ENCODE measurements at regions not wholly inside any gene's neighbourhood (a gene's known extent, or its start where the extent isn't known, plus 50 kb on each side); places are given as distances from the start of the nearest gene placed in this dataset.

- no TSS peak for BruUV-seq (replicated peaks)
- DNase-seq (ENCODE audit: low read depth, low spot score) (no peak), ATAC-seq (no peak)
- in situ Hi-C loops (cut with HindIII; ENCODE audit: low pct_unique_long_range_greater_than_20kb, low sequenced_read_pairs): no loop called here
- H3K27me3 ChIP-seq (ENCODE audit: control insufficient read depth, insufficient read depth, low read length): no peaks in the 10 kb centered on the region
- TF ChIP-seq SIN3A (IDR thresholded peaks at IDR 0.05; ENCODE audit: borderline replicate concordance, insufficient read depth, low read depth, low read length) (no peak), POLR2AphosphoS5 (IDR thresholded peaks at IDR 0.05; ENCODE audit: low read depth, low read length) (no peak), REST (IDR thresholded peaks at IDR 0.05; ENCODE audit: insufficient read depth in 1 of 2, low read depth in 2 of 2, low read length in 1 of 2) (no peak), TCF7L2 (IDR thresholded peaks at IDR 0.05; ENCODE audit: low read depth, low read length) (no peak)
- TF ChIP-seq, protein P1, sequence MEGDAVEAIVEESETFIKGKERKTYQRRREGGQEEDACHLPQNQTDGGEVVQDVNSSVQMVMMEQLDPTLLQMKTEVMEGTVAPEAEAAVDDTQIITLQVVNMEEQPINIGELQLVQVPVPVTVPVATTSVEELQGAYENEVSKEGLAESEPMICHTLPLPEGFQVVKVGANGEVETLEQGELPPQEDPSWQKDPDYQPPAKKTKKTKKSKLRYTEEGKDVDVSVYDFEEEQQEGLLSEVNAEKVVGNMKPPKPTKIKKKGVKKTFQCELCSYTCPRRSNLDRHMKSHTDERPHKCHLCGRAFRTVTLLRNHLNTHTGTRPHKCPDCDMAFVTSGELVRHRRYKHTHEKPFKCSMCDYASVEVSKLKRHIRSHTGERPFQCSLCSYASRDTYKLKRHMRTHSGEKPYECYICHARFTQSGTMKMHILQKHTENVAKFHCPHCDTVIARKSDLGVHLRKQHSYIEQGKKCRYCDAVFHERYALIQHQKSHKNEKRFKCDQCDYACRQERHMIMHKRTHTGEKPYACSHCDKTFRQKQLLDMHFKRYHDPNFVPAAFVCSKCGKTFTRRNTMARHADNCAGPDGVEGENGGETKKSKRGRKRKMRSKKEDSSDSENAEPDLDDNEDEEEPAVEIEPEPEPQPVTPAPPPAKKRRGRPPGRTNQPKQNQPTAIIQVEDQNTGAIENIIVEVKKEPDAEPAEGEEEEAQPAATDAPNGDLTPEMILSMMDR (IDR thresholded peaks at IDR 0.05): no peak
- H3K4me3 ChIP-seq (ENCODE audit: low read depth in 2 of 2, low read length in 2 of 2): no peak overlapping the region
- no peaks in the 10 kb centered on the region for H3K9me3 ChIP-seq (ENCODE audit: control insufficient read depth, insufficient read depth, low read depth, low read length)
- no peak overlapping the region for H3K27ac ChIP-seq (ENCODE audit: low read length)
- H3K4me1 ChIP-seq (ENCODE audit: control insufficient read depth, insufficient read depth, low read length): no peaks in the 10 kb centered on the region
- POLR2A ChIA-PET: no interaction called here
- intact Hi-C loops (cut with micrococcal nuclease; ENCODE audit: unreplicated experiment): no loop called here
- CTCF ChIA-PET: no interaction called here
- H3K36me3 ChIP-seq (ENCODE audit: control insufficient read depth, insufficient read depth, low read length): no peaks in the 10 kb centered on the region
Measured at GRCh38 chr6:131356161-131356560, 216.9 kb upstream of the ARG1 start.

GRCh38 chr6:131357501-131357900 is 215.5 kb upstream of the ARG1 start:
- H3K4me1 ChIP-seq (ENCODE audit: control insufficient read depth, insufficient read depth, low read length): no peaks in the 10 kb centered on the region
- BruUV-seq (replicated peaks): no TSS peak
- POLR2A ChIA-PET: interaction anchor here (0.7 kb wide), 1 partner anchor 758 kb away, joined by 11 read pairs; no protein-coding TSS in a partner anchor
- no peak overlapping the region for H3K27ac ChIP-seq (ENCODE audit: low read length)
- H3K27me3 ChIP-seq (ENCODE audit: control insufficient read depth, insufficient read depth, low read length): no peaks in the 10 kb centered on the region
- no peak for ATAC-seq
- no peak for TF ChIP-seq REST (IDR thresholded peaks at IDR 0.05; ENCODE audit: insufficient read depth in 1 of 2, low read depth in 2 of 2, low read length in 1 of 2)
- CTCF ChIA-PET: no interaction called here
- intact Hi-C loops (cut with micrococcal nuclease; ENCODE audit: unreplicated experiment) (no loop called here), in situ Hi-C loops (cut with HindIII; ENCODE audit: low pct_unique_long_range_greater_than_20kb, low sequenced_read_pairs) (no loop called here)
- no peaks in the 10 kb centered on the region for H3K36me3 ChIP-seq (ENCODE audit: control insufficient read depth, insufficient read depth, low read length)
- H3K4me3 ChIP-seq (ENCODE audit: low read depth in 2 of 2, low read length in 2 of 2): no peak overlapping the region
- H3K9me3 ChIP-seq (ENCODE audit: control insufficient read depth, insufficient read depth, low read depth, low read length): no peaks in the 10 kb centered on the region
- no peak for DNase-seq (ENCODE audit: low read depth, low spot score)
